ENCODE measurements at regions not wholly inside any gene's neighbourhood (a gene's known extent, or its start where the extent isn't known, plus 50 kb on each side); places are given as distances from the start of the nearest gene placed in this dataset.

GRCh38 chr18:56044239-56044638 lies 456.2 kb upstream of the TCF4 start:
- no peaks in the 10 kb centered on the region for H3K36me3 ChIP-seq
- TF ChIP-seq CTCF (IDR thresholded peaks at IDR 0.05 in 4 of 5, conservative IDR thresholded peaks at IDR 0.05 in 1 of 5) (no peak), POLR2A (IDR thresholded peaks at IDR 0.05) (no peak)
- no peaks in the 10 kb centered on the region for H3K27me3 ChIP-seq
- DNase-seq (no peak), ATAC-seq (no peak)
- H3K27ac ChIP-seq: no peak overlapping the region
- H3K4me3 ChIP-seq: no peak overlapping the region
- no peaks in the 10 kb centered on the region for H3K9me3 ChIP-seq
- in situ Hi-C loops (cut with MboI; ENCODE audit: low sequenced_read_pairs in 4 of 4) (no loop called here), intact Hi-C loops (cut with DNase I; ENCODE audit: low total_unique reads) (no loop called here)
- H3K4me1 ChIP-seq: no peaks in the 10 kb centered on the region

GRCh38 chr18:56043641-56044061 lies 455.7 kb upstream of the TCF4 start:
- ATAC-seq: no peak
- Histone ChIP-seq H3K36me3 (no peaks in the 10 kb centered on the region), H3K27ac (no peak overlapping the region), H3K4me3 (no peak overlapping the region), H3K4me1 (no peaks in the 10 kb centered on the region), H3K9me3 (no peaks in the 10 kb centered on the region), H3K27me3 (no peaks in the 10 kb centered on the region)
- intact Hi-C loops (cut with DNase I; ENCODE audit: low total_unique reads) (no loop called here), in situ Hi-C loops (cut with MboI; ENCODE audit: low sequenced_read_pairs in 4 of 4) (no loop called here)
- TF ChIP-seq POLR2A (IDR thresholded peaks at IDR 0.05) (no peak), CTCF (IDR thresholded peaks at IDR 0.05 in 4 of 5, conservative IDR thresholded peaks at IDR 0.05 in 1 of 5) (no peak)
- DNase-seq: no peak

GRCh38 chr18:56042915-56043536 lies 455.0 kb upstream of the TCF4 start:
- DNase-seq: no peak
- in situ Hi-C loops (cut with MboI; ENCODE audit: low sequenced_read_pairs in 4 of 4) (no loop called here), intact Hi-C loops (cut with DNase I; ENCODE audit: low total_unique reads) (no loop called here)
- Histone ChIP-seq H3K9me3 (no peaks in the 10 kb centered on the region), H3K4me3 (no peak overlapping the region), H3K27me3 (no peaks in the 10 kb centered on the region), H3K27ac (no peak overlapping the region), H3K4me1 (no peaks in the 10 kb centered on the region), H3K36me3 (no peaks in the 10 kb centered on the region)
- no peak for TF ChIP-seq POLR2A (IDR thresholded peaks at IDR 0.05)
- no peak for TF ChIP-seq CTCF (IDR thresholded peaks at IDR 0.05 in 4 of 5, conservative IDR thresholded peaks at IDR 0.05 in 1 of 5)
- no peak for ATAC-seq

- in situ Hi-C loops (cut with MboI; ENCODE audit: low sequenced_read_pairs in 4 of 4): no loop called here
Observed at GRCh38 chr18:56038171-56039030, 450.4 kb upstream of the TCF4 start.

More at GRCh38 chr18:56038171-56039030, 450.4 kb upstream of the TCF4 start:
- Histone ChIP-seq H3K27ac (no peak overlapping the region), H3K4me1 (no peaks in the 10 kb centered on the region), H3K9me3 (no peaks in the 10 kb centered on the region), H3K4me3 (no peak overlapping the region), H3K36me3 (no peaks in the 10 kb centered on the region), H3K27me3 (no peaks in the 10 kb centered on the region)
- intact Hi-C loops (cut with DNase I; ENCODE audit: low total_unique reads): no loop called here
- ATAC-seq (no peak), DNase-seq (no peak)
- TF ChIP-seq CTCF (IDR thresholded peaks at IDR 0.05 in 4 of 5, conservative IDR thresholded peaks at IDR 0.05 in 1 of 5) (no peak), POLR2A (IDR thresholded peaks at IDR 0.05) (no peak)

All from gastrocnemius medialis (tissue), 4 donors.